GM10248 (cell line): ENCODE measurements at regions not wholly inside any gene's neighbourhood (a gene's known extent, or its start where the extent isn't known, plus 50 kb on each side); places are given as distances from the start of the nearest gene placed in this dataset.

Source experiments
- CTCF ChIA-PET: fragments of 300-600 bp; sonication (Branson Sonifier 250); formaldehyde crosslinking; extraction: SDS; loops from one replicate; lab custom pipeline; 2021; ENCODE audit warnings: antibody characterized with exemption; lab: Yijun Ruan, JAX
- POLR2A ChIA-PET: fragments of 350-650 bp; sonication (Branson Sonifier 250); formaldehyde crosslinking; extraction: SDS; loops from one replicate; lab custom pipeline; 2020; ENCODE audit warnings: antibody characterized with exemption; lab: Yijun Ruan, JAX
- DNase-seq: peaks from one replicate; pipeline ENCODE4 v3.0.0; 2012; ENCODE audit errors: extremely low spot score
- TF ChIP-seq, protein P1 (sequence below): IDR thresholded peaks from 2 replicates; pipeline ENCODE4 v1.5.1; 2012; ENCODE audit warnings: mild to moderate bottlenecking, low read depth; ENCODE audit errors: extremely low read depth, missing control alignments, control extremely low read depth

DNA sequence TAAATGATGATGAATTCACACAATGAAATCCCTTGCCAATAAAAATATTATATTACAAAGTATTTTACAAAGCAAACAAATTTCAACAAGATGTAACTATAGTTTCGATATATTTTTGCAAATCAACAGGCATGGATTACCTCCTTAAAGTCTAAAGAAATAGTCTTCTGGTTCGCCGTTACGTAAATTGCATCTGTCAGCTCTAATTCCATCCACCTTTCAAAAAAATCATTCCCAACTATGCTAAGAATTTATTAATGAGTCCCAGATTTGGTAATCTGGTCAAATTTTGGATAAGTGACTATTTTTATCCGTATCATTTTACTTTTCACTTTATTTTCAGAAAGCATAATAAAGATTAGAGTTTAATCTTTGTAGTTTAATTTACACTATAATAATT is 1984.9 kb downstream of the EFNA5 start:
- no peak for DNase-seq

DNA sequence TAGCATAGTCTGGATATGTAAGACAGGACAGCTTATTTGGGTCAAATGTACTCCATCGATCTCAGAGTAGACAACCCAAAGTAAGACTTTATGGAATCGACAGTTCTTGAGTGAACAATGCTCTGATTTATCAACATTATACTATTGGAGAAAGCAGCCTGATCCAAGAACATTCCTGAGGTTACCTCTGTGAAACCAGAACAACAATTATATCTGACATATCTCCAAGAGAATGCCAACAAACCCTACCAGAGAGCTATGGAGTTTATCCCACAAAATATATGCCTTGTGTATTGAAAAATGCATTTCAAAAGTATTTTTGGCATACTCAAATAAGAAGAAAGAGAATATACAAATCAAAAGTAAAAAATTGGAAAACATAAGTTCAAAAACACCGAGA is 1985.9 kb downstream of the EFNA5 start:
- CTCF ChIA-PET: interaction anchor here (1.1 kb wide), 1 partner anchor 8 kb away, joined by 3 read pairs; no protein-coding TSS in a partner anchor
- no peak for DNase-seq
- POLR2A ChIA-PET: no interaction called here

More for the DNA sequence above, 1984.9 kb downstream of the EFNA5 start:
- POLR2A ChIA-PET: no interaction called here
- CTCF ChIA-PET: no interaction called here
- TF ChIP-seq, protein P1, sequence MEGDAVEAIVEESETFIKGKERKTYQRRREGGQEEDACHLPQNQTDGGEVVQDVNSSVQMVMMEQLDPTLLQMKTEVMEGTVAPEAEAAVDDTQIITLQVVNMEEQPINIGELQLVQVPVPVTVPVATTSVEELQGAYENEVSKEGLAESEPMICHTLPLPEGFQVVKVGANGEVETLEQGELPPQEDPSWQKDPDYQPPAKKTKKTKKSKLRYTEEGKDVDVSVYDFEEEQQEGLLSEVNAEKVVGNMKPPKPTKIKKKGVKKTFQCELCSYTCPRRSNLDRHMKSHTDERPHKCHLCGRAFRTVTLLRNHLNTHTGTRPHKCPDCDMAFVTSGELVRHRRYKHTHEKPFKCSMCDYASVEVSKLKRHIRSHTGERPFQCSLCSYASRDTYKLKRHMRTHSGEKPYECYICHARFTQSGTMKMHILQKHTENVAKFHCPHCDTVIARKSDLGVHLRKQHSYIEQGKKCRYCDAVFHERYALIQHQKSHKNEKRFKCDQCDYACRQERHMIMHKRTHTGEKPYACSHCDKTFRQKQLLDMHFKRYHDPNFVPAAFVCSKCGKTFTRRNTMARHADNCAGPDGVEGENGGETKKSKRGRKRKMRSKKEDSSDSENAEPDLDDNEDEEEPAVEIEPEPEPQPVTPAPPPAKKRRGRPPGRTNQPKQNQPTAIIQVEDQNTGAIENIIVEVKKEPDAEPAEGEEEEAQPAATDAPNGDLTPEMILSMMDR: no peak

DNA sequence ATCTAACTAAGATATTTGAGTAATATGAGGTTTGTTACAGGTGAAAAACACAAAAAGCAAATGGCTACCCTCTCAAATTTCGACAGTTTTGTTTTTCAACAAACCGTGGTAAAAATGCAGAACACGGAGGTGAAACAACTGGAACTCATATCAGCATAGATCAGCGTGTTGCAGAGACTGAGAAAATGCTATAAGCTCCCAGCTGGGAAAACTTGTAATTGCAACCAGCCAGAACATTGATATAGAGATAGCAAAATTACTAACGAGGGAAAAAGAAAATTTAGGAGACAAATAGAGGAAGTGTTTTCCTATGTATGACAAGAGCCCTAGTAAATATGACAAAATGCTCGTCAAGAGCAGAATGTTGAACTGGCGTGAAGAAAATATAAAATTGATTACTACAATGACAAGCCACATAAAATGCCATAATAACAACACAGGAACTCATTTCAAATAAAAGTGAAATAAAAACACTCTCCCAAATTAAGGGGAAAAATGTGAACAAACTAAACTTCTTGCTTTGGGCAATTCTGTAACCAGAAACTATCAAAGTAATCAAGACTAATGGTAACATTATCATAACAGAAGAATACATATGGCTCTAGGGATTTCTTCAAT is 1989.8 kb downstream of the EFNA5 start:
- POLR2A ChIA-PET: no interaction called here
- no peak for DNase-seq
- TF ChIP-seq, protein P1: no peak
- CTCF ChIA-PET: no interaction called here

More for the DNA sequence above, 1985.9 kb downstream of the EFNA5 start:
- TF ChIP-seq, protein P1: no peak

DNA sequence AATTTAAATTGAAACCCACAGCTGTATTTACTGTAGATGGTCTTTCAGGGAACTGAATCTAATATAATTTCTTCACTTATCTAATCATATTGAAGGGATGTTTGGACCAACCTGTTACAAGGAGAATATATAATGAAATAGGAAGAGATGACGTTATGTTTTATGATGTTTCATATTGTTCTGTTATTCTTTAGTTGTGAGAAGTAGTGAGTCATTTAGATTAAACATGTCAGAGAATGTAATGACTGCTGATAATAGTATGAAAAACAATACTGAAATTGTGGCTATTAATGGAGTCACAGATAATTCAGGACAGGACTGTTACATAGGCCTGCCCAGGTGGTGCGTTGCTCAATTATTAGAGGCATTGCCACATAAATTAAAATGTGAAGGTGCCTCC is 1993.4 kb downstream of the EFNA5 start:
- ChIA-PET POLR2A (no interaction called here), CTCF (no interaction called here)
- TF ChIP-seq, protein P1: no peak
- DNase-seq: no peak

DNA sequence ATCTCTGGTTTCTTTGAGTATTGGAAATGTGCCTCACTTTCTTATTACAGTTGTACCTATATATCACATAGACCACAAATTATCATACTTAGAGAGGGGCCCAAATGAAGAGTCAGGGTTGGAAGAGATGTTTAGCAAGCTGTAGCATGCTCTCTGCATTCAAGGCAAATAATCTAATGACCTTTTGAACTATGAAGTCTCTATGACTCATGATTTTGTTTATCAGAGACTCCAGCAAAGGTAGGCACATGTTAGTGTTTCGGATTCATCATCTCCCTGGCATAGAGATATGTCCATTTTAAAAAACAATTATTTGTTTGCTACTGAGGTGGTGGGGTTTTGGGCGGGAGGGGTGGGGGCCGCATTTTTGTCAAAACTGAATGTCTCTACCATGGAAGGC is 2000.1 kb downstream of the EFNA5 start:
- POLR2A ChIA-PET: no interaction called here
- CTCF ChIA-PET: no interaction called here
- DNase-seq: no peak
- TF ChIP-seq, protein P1: no peak

DNA sequence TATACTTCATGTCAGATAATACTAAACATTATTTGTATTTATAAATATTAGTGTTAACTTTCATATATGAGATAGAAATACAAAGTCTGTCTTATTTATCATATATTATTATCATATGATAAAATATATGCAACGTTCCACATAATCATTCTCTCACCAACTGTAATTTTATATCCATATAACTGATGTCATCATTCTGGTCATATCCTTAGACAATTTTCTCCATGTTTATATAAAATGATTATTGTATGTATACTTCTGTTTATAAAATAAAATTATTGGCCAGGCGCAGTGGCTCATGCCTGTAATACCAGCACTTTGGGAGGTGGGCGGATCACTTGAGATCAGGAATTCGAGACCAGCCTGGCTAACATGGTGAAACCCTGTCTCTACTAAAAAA is 2007.1 kb downstream of the EFNA5 start:
- no peak for DNase-seq
- TF ChIP-seq, protein P1: no peak
- CTCF ChIA-PET: no interaction called here
- POLR2A ChIA-PET: no interaction called here

DNA sequence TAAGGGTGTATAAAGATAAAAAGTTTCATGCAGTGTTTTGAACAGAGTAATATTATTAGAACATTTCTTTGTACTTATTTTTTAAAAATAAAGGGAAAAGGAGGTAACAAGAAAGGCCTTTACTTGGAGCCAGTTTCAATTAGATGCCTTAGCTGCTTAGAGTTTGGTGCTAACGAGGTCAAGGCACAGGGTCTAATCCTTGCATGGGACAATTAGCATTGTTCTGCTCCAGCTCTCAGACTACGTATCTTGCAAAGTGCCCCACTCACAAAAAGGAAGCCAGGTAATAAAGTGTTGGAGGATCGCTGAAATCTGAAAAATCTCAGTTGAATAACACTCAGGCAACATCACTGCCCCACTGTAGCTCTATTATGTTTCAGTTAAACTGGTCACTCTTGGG is 2011.3 kb downstream of the EFNA5 start:
- ChIA-PET CTCF (no interaction called here), POLR2A (no interaction called here)

More for the DNA sequence above, 2011.3 kb downstream of the EFNA5 start:
- DNase-seq: no peak
- TF ChIP-seq, protein P1: no peak
